GM18505 (cell line): ENCODE measurements at regions not wholly inside any gene's neighbourhood (a gene's known extent, or its start where the extent isn't known, plus 50 kb on each side); places are given as distances from the start of the nearest gene placed in this dataset.

Source experiments
- ATAC-seq: cut with Tn5 transposase; IDR thresholded peaks from one replicate; pipeline ENCODE4 v1.9.1; 2021; ENCODE audit not compliant: unreplicated experiment
- POLR2A ChIP-seq: IDR thresholded peaks from 4 replicates; pipeline ENCODE4 v1.6.1; 2011; ENCODE audit warnings: borderline replicate concordance; ENCODE audit not compliant: insufficient read depth, insufficient read length; ENCODE audit errors: extremely low read depth

GRCh38 chr14:42335918-42336317, 729.2 kb downstream of the LRFN5 start:
- no peak for TF ChIP-seq POLR2A
- ATAC-seq, result no peak

- no peak for ATAC-seq
- no peak for TF ChIP-seq POLR2A
Observed at GRCh38 chr14:42334931-42335330, 728.3 kb downstream of the LRFN5 start.

- no peak for ATAC-seq
Observed at GRCh38 chr14:42323426-42323825, 716.8 kb downstream of the LRFN5 start.

GRCh38 chr14:42322531-42323284, 716.0 kb downstream of the LRFN5 start:
- no peak for TF ChIP-seq POLR2A
- ATAC-seq, result no peak

More at GRCh38 chr14:42323426-42323825, 716.8 kb downstream of the LRFN5 start:
- no peak for TF ChIP-seq POLR2A

GRCh38 chr14:42319996-42320395, 713.3 kb downstream of the LRFN5 start:
- no peak for ATAC-seq
- no peak for TF ChIP-seq POLR2A

- no peak for ATAC-seq
- no peak for TF ChIP-seq POLR2A
Observed at GRCh38 chr14:42316693-42317092, 710.0 kb downstream of the LRFN5 start.

- ATAC-seq, result no peak
- TF ChIP-seq POLR2A, result no peak
Observed at GRCh38 chr14:42311876-42312275, 705.2 kb downstream of the LRFN5 start.

- ATAC-seq, result no peak
- no peak for TF ChIP-seq POLR2A
Observed at GRCh38 chr14:42307239-42307825, 700.7 kb downstream of the LRFN5 start.

GRCh38 chr14:42299692-42300091, 693.0 kb downstream of the LRFN5 start:
- peak; percentile 99 for ATAC-seq
- no peak for TF ChIP-seq POLR2A

GRCh38 chr14:42293180-42293579, 686.5 kb downstream of the LRFN5 start:
- TF ChIP-seq POLR2A, result no peak
- no peak for ATAC-seq

- no peak for ATAC-seq
- TF ChIP-seq POLR2A, result no peak
Observed at GRCh38 chr14:42277840-42278239, 671.2 kb downstream of the LRFN5 start.

- ATAC-seq, result no peak
- no peak for TF ChIP-seq POLR2A
Observed at GRCh38 chr14:42269234-42269633, 662.6 kb downstream of the LRFN5 start.

- ATAC-seq, result no peak
- no peak for TF ChIP-seq POLR2A
Observed at GRCh38 chr14:42248131-42248530, 641.5 kb downstream of the LRFN5 start.

- no peak for ATAC-seq
- no peak for TF ChIP-seq POLR2A
Observed at GRCh38 chr14:42241101-42241500, 634.4 kb downstream of the LRFN5 start.
